ENCODE measurements at regions not wholly inside any gene's neighbourhood (a gene's known extent, or its start where the extent isn't known, plus 50 kb on each side); places are given as distances from the start of the nearest gene placed in this dataset.
A peak's percentile ranks its signal among the peaks of the same experiment; 100 is the strongest.
"Not testable (repeated sequence)": the region's sequence is repeated elsewhere in the genome, so short reads cannot be mapped to it uniquely, and the experiment has no call there.

- in situ Hi-C loops (cut with HindIII; ENCODE audit: low pct_unique_long_range_greater_than_20kb, low sequenced_read_pairs): no loop called here
- TF ChIP-seq JUND (IDR thresholded peaks at IDR 0.05; ENCODE audit: low read depth): no peak
- DNase-seq (ENCODE audit: low read depth in 1 of 2, low spot score in 1 of 2): no peak
These were observed 237.2 kb upstream of the IL12B start for GRCh38 chr5:159567461-159567860.

GRCh38 chr5:159571501-159572244, 241.4 kb upstream of the IL12B start:
- TF ChIP-seq JUND (IDR thresholded peaks at IDR 0.05; ENCODE audit: low read depth): peak; percentile 68

GRCh38 chr5:159576902-159577301, 246.6 kb upstream of the IL12B start:
- DNase-seq (ENCODE audit: low read depth in 1 of 2, low spot score in 1 of 2): no peak
- in situ Hi-C loops (cut with HindIII; ENCODE audit: low pct_unique_long_range_greater_than_20kb, low sequenced_read_pairs): no loop called here
- TF ChIP-seq JUND (IDR thresholded peaks at IDR 0.05; ENCODE audit: low read depth): no peak

More at GRCh38 chr5:159571501-159572244, 241.4 kb upstream of the IL12B start:
- in situ Hi-C loops (cut with HindIII; ENCODE audit: low pct_unique_long_range_greater_than_20kb, low sequenced_read_pairs): no loop called here
- peak in 1 of 2 experiments; percentile 68 for DNase-seq (ENCODE audit: low read depth in 1 of 2, low spot score in 1 of 2)

- in situ Hi-C loops (cut with HindIII; ENCODE audit: low pct_unique_long_range_greater_than_20kb, low sequenced_read_pairs): no loop called here
- DNase-seq (ENCODE audit: low read depth in 1 of 2, low spot score in 1 of 2): no peak
- no peak for TF ChIP-seq JUND (IDR thresholded peaks at IDR 0.05; ENCODE audit: low read depth)
These were observed 251.4 kb upstream of the IL12B start for GRCh38 chr5:159581502-159582249.

- no peak for DNase-seq (ENCODE audit: low read depth in 1 of 2, low spot score in 1 of 2)
- in situ Hi-C loops (cut with HindIII; ENCODE audit: low pct_unique_long_range_greater_than_20kb, low sequenced_read_pairs): no loop called here
- TF ChIP-seq JUND (IDR thresholded peaks at IDR 0.05; ENCODE audit: low read depth): no peak
These were observed 252.7 kb upstream of the IL12B start for GRCh38 chr5:159582756-159583541.

GRCh38 chr5:159586921-159587320, 256.6 kb upstream of the IL12B start:
- TF ChIP-seq JUND (IDR thresholded peaks at IDR 0.05; ENCODE audit: low read depth): no peak
- in situ Hi-C loops (cut with HindIII; ENCODE audit: low pct_unique_long_range_greater_than_20kb, low sequenced_read_pairs): no loop called here
- no peak for DNase-seq (ENCODE audit: low read depth in 1 of 2, low spot score in 1 of 2)

DNA sequence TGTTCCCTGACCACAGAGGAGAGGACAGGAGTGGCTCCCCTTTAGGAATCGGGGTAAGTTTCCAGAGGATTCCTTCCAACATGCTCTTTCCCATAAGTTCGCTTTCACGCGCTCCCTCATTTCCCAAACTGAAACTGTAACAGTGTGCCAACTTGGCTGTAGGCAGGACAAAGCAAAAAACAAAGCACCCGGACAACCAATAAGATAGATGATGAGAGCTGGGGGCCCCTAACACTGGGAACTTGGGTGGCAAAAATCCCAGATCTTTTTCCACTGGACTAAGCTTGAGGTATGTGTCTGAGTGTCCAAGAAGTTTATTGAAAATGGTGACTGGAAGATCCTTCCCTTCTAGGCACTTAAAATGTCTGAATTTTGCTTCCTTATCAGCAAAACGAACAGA, 258.7 kb upstream of the IL12B start:
- in situ Hi-C loops (cut with HindIII; ENCODE audit: low pct_unique_long_range_greater_than_20kb, low sequenced_read_pairs): no loop called here
- no peak for DNase-seq (ENCODE audit: low read depth in 1 of 2, low spot score in 1 of 2)
- TF ChIP-seq JUND (IDR thresholded peaks at IDR 0.05; ENCODE audit: low read depth): no peak

GRCh38 chr5:159593518-159594073, 263.3 kb upstream of the IL12B start:
- TF ChIP-seq JUND (IDR thresholded peaks at IDR 0.05; ENCODE audit: low read depth): no peak
- no peak for DNase-seq (ENCODE audit: low read depth in 1 of 2, low spot score in 1 of 2)
- in situ Hi-C loops (cut with HindIII; ENCODE audit: low pct_unique_long_range_greater_than_20kb, low sequenced_read_pairs): no loop called here

DNA sequence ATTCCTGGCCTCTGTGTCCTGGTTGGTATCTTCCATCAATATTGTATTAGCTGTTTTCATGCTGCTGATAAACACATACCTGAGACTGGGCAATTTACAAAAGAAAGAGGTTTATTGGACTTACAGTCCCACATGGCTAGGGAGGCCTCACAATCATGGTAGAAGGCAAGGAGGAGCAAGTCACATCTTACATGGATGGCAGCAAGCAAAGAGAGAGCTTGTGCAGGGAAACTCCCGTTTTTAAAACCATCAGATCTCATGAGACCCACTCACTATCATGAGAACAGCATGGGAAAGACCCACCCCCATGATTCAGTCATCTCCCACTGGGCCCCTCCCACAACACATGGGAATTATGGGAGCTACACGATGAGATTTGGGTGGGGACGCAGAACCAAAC, 265.3 kb upstream of the IL12B start:
- in situ Hi-C loops (cut with HindIII; ENCODE audit: low pct_unique_long_range_greater_than_20kb, low sequenced_read_pairs); DNase-seq (ENCODE audit: low read depth in 1 of 2, low spot score in 1 of 2): not testable (repeated sequence)

DNA sequence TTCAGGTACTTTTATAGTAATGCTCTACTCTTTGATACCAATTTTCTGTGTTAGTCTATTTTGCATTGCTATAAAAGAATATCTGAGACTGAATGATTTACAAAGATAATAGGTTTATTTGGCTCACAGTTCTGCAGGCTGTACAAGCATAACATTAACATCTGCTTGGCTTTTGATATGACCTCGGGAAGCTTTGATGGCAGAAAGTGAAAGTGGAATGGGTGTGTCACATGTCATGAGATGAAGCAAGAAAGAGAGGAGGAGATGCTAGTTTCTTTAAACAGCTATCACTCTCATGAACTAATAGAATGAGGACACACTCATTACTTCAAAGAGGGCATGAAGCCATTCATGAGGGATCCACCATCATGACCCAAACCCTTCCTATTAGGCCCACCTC, 270.9 kb upstream of the IL12B start:
- TF ChIP-seq JUND (IDR thresholded peaks at IDR 0.05; ENCODE audit: low read depth): no peak
- no peak for DNase-seq (ENCODE audit: low read depth in 1 of 2, low spot score in 1 of 2)
- in situ Hi-C loops (cut with HindIII; ENCODE audit: low pct_unique_long_range_greater_than_20kb, low sequenced_read_pairs): no loop called here

GRCh38 chr5:159602434-159602833, 272.1 kb upstream of the IL12B start:
- no peak for TF ChIP-seq JUND (IDR thresholded peaks at IDR 0.05; ENCODE audit: low read depth)

DNA sequence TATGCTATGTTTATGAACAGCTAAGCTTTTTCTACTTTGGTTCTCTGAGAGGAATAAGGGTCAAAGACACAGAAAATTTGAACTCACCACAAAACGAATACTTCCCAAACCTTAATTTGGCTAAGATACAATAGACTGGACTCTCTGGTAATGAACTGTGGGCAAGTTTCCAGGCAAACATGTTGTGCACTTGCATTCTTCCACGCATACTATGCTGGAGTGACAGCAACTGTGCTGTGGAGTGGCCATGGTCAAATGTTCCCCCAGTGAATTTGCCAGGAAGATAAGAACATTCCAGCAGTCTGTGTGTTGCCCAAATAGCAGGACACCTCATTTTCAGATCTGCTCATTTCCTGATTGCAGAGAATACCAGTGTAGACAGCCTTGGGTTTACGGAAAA, 275.3 kb upstream of the IL12B start:
- no peak for DNase-seq (ENCODE audit: low read depth in 1 of 2, low spot score in 1 of 2)
- in situ Hi-C loops (cut with HindIII; ENCODE audit: low pct_unique_long_range_greater_than_20kb, low sequenced_read_pairs): no loop called here
- TF ChIP-seq JUND (IDR thresholded peaks at IDR 0.05; ENCODE audit: low read depth): no peak

More at GRCh38 chr5:159602434-159602833, 272.1 kb upstream of the IL12B start:
- in situ Hi-C loops (cut with HindIII; ENCODE audit: low pct_unique_long_range_greater_than_20kb, low sequenced_read_pairs): no loop called here
- DNase-seq (ENCODE audit: low read depth in 1 of 2, low spot score in 1 of 2): no peak
